Spinal cord (tissue), 9 donors: ENCODE measurements at regions not wholly inside any gene's neighbourhood (a gene's known extent, or its start where the extent isn't known, plus 50 kb on each side); places are given as distances from the start of the nearest gene placed in this dataset.
A peak's percentile ranks its signal among the peaks of the same experiment; 100 is the strongest.

Experiments used
- DNase-seq, 6 donors: peaks; one replicate each; pipeline versions ENCODE4 v3.0.0 to v3.0.0-alpha.2; 2013 to 2015; ENCODE audit warnings: low spot score in 6 of 6, low read depth in 4 of 6
- H3K27ac ChIP-seq: one replicate; pipeline ENCODE4 v1.5.1; 2013; ENCODE audit warnings: low read depth, low read length, control low read depth
- H3K27me3 ChIP-seq: one replicate; pipeline ENCODE4 v1.6.1; 2013; ENCODE audit warnings: low read length; ENCODE audit not compliant: control insufficient read depth, insufficient read depth
- H3K36me3 ChIP-seq: one replicate; pipeline ENCODE4 v1.6.1; 2013; ENCODE audit warnings: low read length; ENCODE audit not compliant: control insufficient read depth, insufficient read depth
- H3K4me1 ChIP-seq: one replicate; pipeline ENCODE4 v1.6.1; 2013; ENCODE audit warnings: low read length; ENCODE audit not compliant: control insufficient read depth, insufficient read depth
- H3K4me3 ChIP-seq: one replicate; pipeline ENCODE4 v1.5.1; 2013; ENCODE audit warnings: low read depth, low read length, control low read depth
- H3K9me3 ChIP-seq: one replicate; pipeline ENCODE4 v1.6.1; 2013; ENCODE audit warnings: low read length; ENCODE audit not compliant: control insufficient read depth, insufficient read depth
- WGBS: methylation state at CpG from one replicate; pipeline ENCODE4 v1.1.5; 2013; ENCODE audit warnings: missing lambda C conversion rate; ENCODE audit not compliant: insufficient coverage; 5-methylcytosine and 5-hydroxymethylcytosine counted together
- donor health status: healthy.

DNA sequence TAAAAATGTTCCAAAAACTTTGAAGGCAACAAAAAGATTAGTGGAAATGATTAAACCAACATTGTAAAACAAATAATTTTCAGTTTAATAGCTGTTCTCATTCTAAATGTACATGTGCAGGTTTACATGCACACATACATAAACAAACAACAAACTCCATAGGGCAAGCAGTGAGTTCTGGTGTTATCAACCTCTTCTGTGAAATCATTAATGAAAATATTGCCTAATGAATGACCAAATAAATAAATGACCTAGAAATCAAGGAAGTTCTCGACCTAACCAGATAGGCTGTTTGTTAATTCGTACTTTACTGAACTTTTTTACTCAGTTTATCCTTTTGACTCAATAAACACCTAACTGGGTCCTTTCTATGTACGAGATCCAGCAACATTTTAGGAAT, 165.5 kb upstream of the RORB start:
- Histone ChIP-seq H3K9me3 (no peaks in the 10 kb centered on the region), H3K4me3 (no peak overlapping the region), H3K36me3 (no peaks in the 10 kb centered on the region), H3K27ac (no peak overlapping the region), H3K27me3 (no peaks in the 10 kb centered on the region), H3K4me1 (no peaks in the 10 kb centered on the region)
- no peak for DNase-seq
- WGBS = no CpG with 5 or more reads among the region's 3 CpGs

DNA sequence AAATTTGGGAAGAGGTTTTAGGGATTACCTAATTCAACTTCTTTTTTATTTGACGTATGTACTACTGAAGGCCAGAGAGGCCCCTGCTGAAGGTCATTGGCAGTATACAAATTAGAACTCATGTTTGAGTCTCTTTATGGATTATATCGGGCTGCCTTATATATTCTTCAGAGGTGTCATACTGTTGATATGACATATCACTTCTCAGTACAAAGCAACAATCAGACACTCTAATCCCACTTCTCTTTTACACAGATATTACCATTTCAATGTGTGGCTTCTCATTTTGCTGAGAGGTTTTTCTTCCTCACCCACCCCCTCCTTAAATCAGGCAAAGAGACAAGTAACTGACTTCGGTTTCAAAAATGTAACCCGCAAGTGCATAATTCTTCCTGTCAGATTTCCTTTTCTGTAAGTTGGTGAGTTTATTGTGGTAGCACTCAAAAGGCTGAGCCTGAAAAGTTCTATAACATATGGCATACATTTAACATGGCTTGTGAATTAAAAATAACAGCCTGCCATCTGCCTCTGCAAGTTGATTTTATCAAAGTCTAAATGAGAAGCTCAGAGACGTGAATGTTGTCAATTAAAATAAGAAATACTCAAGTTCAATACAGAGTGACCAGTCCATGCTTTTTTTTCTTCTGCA, 163.6 kb upstream of the RORB start:
- no peaks in the 10 kb centered on the region for H3K9me3 ChIP-seq
- H3K4me3 ChIP-seq = no peak overlapping the region
- H3K36me3 ChIP-seq = no peaks in the 10 kb centered on the region
- peak in 2 of 6 donors; percentile 22 to 76 for DNase-seq
- no CpG with 5 or more reads among the region's 5 CpGs for WGBS
- H3K27ac ChIP-seq = no peak overlapping the region
- no peaks in the 10 kb centered on the region for H3K4me1 ChIP-seq
- no peaks in the 10 kb centered on the region for H3K27me3 ChIP-seq

DNA sequence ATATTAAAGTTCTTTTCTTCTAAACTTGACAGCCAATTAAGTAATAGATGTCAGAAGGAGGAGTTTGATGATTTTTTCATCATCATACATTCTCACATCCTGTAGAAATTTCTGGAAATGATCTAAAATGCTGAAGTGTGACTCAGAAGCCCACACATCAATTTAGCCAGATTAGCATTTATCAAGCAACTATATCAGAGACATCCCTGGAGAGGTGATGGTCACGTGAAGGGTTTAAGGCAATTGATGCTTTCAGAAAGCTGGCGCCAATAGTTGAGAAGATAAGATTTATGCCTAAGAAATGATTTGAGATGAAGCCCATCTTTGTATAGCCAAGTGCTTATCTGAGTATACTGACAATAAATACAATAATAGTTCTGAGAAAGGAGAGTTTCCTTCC, 162.9 kb upstream of the RORB start:
- Histone ChIP-seq H3K27me3 (no peaks in the 10 kb centered on the region), H3K9me3 (no peaks in the 10 kb centered on the region), H3K36me3 (no peaks in the 10 kb centered on the region), H3K27ac (no peak overlapping the region), H3K4me1 (no peaks in the 10 kb centered on the region), H3K4me3 (no peak overlapping the region)
- DNase-seq = no peak
- no CpG with 5 or more reads among the region's 2 CpGs for WGBS

DNA sequence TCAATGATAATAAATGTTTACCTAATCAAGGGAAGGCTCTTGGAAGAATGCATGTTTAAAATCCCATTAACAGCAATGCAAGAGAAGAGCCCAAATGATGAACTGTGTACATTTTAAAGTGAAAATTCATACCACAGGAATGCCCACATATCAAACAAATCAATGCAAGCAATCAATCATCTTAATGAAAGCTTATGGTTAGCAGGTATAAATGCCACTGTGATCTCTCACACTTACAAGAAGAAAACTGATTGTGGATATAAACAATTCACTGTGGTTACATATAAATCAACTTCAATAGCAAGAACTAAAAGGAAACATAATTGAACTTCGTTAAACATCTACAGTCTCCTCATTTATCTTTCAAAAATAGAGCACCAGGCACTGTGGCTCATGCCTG, 161.0 kb upstream of the RORB start:
- Histone ChIP-seq H3K4me3 (no peak overlapping the region), H3K27ac (no peak overlapping the region), H3K27me3 (no peaks in the 10 kb centered on the region), H3K4me1 (no peaks in the 10 kb centered on the region), H3K36me3 (no peaks in the 10 kb centered on the region), H3K9me3 (no peaks in the 10 kb centered on the region)
- no CpG with 5 or more reads among the region's 1 CpG for WGBS
- no peak for DNase-seq

DNA sequence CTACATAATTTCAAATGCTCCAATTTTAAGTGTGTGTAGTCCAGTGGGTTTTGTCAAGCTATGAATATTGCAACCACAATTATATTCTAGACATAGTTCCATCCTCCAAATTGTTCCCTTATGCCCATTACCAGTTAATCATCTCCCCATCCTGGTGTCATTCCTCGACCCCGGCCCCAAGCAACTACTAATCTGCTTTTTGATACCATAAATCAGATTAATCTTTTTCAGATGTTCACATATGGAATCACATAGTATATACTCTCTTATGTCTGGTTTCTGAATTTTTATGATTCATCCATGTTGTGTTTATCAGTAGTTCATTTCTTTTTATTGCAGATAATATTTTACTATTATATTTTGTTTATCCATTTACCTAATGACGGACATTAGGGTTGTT, 148.4 kb upstream of the RORB start:
- no peak overlapping the region for H3K27ac ChIP-seq
- no peaks in the 10 kb centered on the region for H3K27me3 ChIP-seq
- H3K36me3 ChIP-seq = no peaks in the 10 kb centered on the region
- H3K4me3 ChIP-seq = no peak overlapping the region
- WGBS = no CpG with 5 or more reads among the region's 3 CpGs
- H3K4me1 ChIP-seq = no peaks in the 10 kb centered on the region
- no peaks in the 10 kb centered on the region for H3K9me3 ChIP-seq
- no peak for DNase-seq

DNA sequence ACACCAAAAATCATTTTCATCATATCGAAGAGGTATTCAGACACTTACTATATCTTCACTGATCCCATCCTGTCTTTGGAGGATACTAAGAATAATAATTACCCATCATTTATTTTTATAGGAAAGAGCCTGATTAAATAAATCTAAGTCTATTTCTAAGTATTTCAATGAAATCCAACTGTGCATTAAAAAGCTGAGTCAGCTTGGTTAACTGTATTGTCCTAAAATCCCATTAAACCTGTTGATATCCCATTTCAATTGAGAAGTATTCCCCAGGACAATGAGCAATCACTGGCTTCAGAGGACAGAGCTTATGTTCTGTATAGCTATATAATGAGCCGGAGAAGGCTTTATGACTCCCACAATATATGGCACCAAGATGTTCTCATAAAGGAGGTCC, 142.0 kb upstream of the RORB start:
- no peaks in the 10 kb centered on the region for H3K4me1 ChIP-seq
- no peak for DNase-seq
- H3K27me3 ChIP-seq = no peaks in the 10 kb centered on the region
- H3K36me3 ChIP-seq = no peaks in the 10 kb centered on the region
- H3K4me3 ChIP-seq = no peak overlapping the region
- no peaks in the 10 kb centered on the region for H3K9me3 ChIP-seq
- no peak overlapping the region for H3K27ac ChIP-seq
- no CpG with 5 or more reads among the region's 2 CpGs for WGBS

DNA sequence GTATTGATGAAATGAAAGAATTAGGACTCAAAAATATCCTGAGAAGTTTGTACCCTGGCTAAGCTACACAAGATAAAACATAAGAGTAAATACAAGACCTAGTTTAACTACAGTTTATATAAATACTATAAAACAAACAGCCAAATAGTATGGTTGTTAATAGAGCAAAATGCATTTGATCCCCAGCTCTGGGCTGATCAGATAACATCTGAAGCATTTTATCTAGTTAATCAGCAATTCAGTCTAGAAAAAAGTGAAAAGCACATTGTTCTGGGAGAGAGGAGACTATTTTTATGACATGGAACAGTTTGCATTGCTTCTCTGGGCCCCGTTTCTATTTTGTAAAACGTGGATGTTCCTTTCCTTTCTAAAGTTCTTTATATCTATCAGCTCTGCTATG, 139.6 kb upstream of the RORB start:
- no peaks in the 10 kb centered on the region for H3K9me3 ChIP-seq
- no peak overlapping the region for H3K4me3 ChIP-seq
- no peaks in the 10 kb centered on the region for H3K4me1 ChIP-seq
- H3K27me3 ChIP-seq = peaks cover 2% of the 10 kb centered on the region
- no CpG with 5 or more reads among the region's 2 CpGs for WGBS
- no peak overlapping the region for H3K27ac ChIP-seq
- DNase-seq = no peak
- no peaks in the 10 kb centered on the region for H3K36me3 ChIP-seq

DNA sequence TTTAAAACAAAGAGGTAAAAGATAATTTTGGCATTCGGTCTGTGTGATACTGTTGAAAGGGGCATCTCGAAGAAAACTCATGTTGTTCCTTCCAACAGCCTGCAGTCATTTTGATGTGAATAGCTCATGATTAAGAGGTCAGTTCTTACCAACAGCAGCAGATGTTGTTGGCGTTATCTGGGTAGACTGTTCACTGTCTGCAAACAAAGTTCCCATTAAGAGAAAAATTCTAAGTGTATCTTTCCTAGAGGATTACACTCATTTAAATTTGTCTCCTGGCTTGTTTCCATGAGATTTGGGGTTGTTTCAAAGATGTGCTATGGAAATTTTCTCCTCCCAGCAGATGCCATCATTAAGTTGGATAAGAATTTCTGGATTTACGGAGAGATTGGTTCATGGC, 138.2 kb upstream of the RORB start:
- peak in 2 of 6 donors; percentile 28 to 42 for DNase-seq
- Histone ChIP-seq H3K4me3 (no peak overlapping the region), H3K4me1 (no peaks in the 10 kb centered on the region), H3K27me3 (peaks cover 2% of the 10 kb centered on the region), H3K27ac (no peak overlapping the region), H3K9me3 (no peaks in the 10 kb centered on the region), H3K36me3 (no peaks in the 10 kb centered on the region)
- 80% methylated on average over 1 of the region's 4 CpGs for WGBS

DNA sequence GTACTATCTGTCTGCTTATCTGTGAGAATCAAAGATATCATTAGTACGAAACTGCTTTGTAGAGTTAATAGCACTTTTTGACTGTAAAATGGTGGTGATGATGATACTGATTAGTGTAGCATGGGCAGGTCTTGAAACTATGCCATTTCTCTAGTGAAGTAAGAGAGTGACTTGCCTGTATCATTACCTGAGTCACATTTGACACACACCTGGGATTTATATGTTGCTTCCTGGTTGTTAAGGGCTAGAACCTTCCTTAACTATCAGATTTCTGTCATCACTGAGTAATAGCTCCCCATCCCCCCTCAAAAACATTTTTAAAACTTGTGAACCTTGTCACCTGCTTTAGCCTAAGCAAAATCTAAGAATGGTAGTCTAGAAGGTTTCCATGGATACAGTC, 135.6 kb upstream of the RORB start:
- no peaks in the 10 kb centered on the region for H3K36me3 ChIP-seq
- no peaks in the 10 kb centered on the region for H3K9me3 ChIP-seq
- H3K27me3 ChIP-seq = peaks cover 2% of the 10 kb centered on the region
- H3K4me3 ChIP-seq = no peak overlapping the region
- WGBS = no CpG with 5 or more reads among the region's 1 CpG
- no peaks in the 10 kb centered on the region for H3K4me1 ChIP-seq
- no peak overlapping the region for H3K27ac ChIP-seq
- no peak for DNase-seq

DNA sequence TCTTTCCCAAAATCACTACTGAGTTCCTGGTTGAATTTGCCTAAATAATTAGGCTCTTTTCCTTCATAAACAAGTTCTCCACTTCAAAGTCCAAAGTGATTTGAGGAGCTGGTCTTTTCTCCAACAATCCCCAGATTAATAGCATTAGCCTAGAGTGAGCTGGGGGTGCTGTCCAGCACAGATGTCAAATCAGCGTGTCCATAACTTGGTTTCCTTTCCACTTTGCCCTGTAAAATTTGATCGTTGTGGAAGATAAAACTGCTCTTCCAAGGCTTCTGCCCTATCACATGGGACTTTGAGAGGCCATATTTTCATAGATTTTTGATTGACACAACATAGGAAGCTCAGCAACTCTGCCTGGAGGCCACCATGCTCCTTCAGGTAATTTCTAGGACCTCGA, 134.7 kb upstream of the RORB start:
- Histone ChIP-seq H3K27me3 (peaks cover 2% of the 10 kb centered on the region), H3K9me3 (no peaks in the 10 kb centered on the region), H3K27ac (no peak overlapping the region), H3K36me3 (no peaks in the 10 kb centered on the region), H3K4me3 (no peak overlapping the region), H3K4me1 (no peaks in the 10 kb centered on the region)
- DNase-seq = no peak
- 81% methylated on average over 2 of the region's 3 CpGs for WGBS
